ENCODE measurements at regions not wholly inside any gene's neighbourhood (a gene's known extent, or its start where the extent isn't known, plus 50 kb on each side); places are given as distances from the start of the nearest gene placed in this dataset.

DNA sequence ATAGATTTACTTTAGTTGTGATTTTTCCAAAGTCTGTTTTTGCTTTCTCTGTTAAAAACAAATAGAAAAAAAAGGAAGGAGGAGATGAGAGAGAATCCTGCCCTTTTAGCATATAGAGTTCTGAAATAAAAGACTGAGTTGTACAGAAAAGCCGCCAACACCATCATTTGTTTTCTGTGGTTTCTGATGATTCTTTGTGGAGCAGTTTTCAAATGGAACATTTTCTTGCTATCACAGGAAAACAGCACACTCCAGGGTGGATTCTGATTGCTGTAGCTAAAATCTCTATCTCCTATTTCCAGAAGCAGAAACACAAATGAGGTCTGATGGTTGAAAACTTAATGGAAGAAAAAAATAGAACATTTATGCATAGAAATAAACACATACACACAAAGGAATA is 144.6 kb upstream of the L3MBTL4 start:
- Histone ChIP-seq H3K4me1 (ENCODE audit: control insufficient read depth in 1 of 2, insufficient read depth in 2 of 2, low read length in 2 of 2) (no peaks in the 10 kb centered on the region), H3K36me3 (ENCODE audit: control insufficient read depth in 1 of 2, insufficient read depth in 2 of 2, low read length in 2 of 2) (no peaks in the 10 kb centered on the region), H3K4me3 (replicated peaks in 1 of 2; ENCODE audit: low read depth in 1 of 2, low read length in 2 of 2) (no peak overlapping the region), H3K27ac (ENCODE audit: low read depth, low read length) (no peak overlapping the region), H3K79me2 (ENCODE audit: insufficient read depth, low read length) (no peaks in the 10 kb centered on the region), H3K4me2 (ENCODE audit: low read length) (no peak overlapping the region), H3K27me3 (ENCODE audit: insufficient read depth, low read length) (no peaks in the 10 kb centered on the region), H3K9me3 (ENCODE audit: control insufficient read depth in 1 of 2, insufficient read depth in 1 of 2, low read depth in 1 of 2, low read length in 2 of 2) (peaks cover 8 to 11% of the 10 kb centered on the region in 2 experiments; a peak in 2 of 4 replicates), H2AFZ (ENCODE audit: low read depth, low read length, poor library complexity, severe bottlenecking) (no peak overlapping the region), H3K9me2 (ENCODE audit: insufficient read depth) (no peaks in the 10 kb centered on the region), H4K20me1 (ENCODE audit: insufficient read depth) (no peaks in the 10 kb centered on the region), H3K9ac (ENCODE audit: low read length) (no peak overlapping the region)
- no TSS peak for BruUV-seq (replicated peaks)
- ATAC-seq (no peak), DNase-seq (ENCODE audit: low read depth, low spot score) (no peak)
- TF ChIP-seq CBX3 (IDR thresholded peaks at IDR 0.05; ENCODE audit: low read depth) (no peak), POLR2AphosphoS5 (IDR thresholded peaks at IDR 0.05; ENCODE audit: low read depth, low read length) (no peak), YY1 (IDR thresholded peaks at IDR 0.05; ENCODE audit: extremely low read depth, insufficient replicate concordance, low read depth, low read length) (no peak), TCF7L2 (IDR thresholded peaks at IDR 0.05; ENCODE audit: borderline replicate concordance, extremely low read depth, insufficient read depth, insufficient read length) (no peak), JUND (IDR thresholded peaks at IDR 0.05) (no peak), ELF1 (IDR thresholded peaks at IDR 0.05; ENCODE audit: borderline replicate concordance, low read depth) (no peak), ZNF274 (IDR thresholded peaks at IDR 0.05; ENCODE audit: low read depth, low read length) (no peak), EZH2phosphoT487 (IDR thresholded peaks at IDR 0.05; ENCODE audit: borderline replicate concordance) (no peak), SIN3A (IDR thresholded peaks at IDR 0.05; ENCODE audit: low read depth) (no peak), RAD21 (IDR thresholded peaks at IDR 0.05; ENCODE audit: low read depth) (no peak), SRF (IDR thresholded peaks at IDR 0.05; ENCODE audit: low read depth) (no peak), EZH2 (IDR thresholded peaks at IDR 0.05) (no peak), SP1 (IDR thresholded peaks at IDR 0.05; ENCODE audit: low read depth) (no peak), POLR2A (IDR thresholded peaks at IDR 0.05; ENCODE audit: borderline replicate concordance, extremely low read depth, insufficient read depth, insufficient read length) (no peak)
- TF ChIP-seq, protein P1, sequence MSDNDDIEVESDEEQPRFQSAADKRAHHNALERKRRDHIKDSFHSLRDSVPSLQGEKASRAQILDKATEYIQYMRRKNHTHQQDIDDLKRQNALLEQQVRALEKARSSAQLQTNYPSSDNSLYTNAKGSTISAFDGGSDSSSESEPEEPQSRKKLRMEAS (IDR thresholded peaks at IDR 0.05): no peak
- TF ChIP-seq, protein P2, sequence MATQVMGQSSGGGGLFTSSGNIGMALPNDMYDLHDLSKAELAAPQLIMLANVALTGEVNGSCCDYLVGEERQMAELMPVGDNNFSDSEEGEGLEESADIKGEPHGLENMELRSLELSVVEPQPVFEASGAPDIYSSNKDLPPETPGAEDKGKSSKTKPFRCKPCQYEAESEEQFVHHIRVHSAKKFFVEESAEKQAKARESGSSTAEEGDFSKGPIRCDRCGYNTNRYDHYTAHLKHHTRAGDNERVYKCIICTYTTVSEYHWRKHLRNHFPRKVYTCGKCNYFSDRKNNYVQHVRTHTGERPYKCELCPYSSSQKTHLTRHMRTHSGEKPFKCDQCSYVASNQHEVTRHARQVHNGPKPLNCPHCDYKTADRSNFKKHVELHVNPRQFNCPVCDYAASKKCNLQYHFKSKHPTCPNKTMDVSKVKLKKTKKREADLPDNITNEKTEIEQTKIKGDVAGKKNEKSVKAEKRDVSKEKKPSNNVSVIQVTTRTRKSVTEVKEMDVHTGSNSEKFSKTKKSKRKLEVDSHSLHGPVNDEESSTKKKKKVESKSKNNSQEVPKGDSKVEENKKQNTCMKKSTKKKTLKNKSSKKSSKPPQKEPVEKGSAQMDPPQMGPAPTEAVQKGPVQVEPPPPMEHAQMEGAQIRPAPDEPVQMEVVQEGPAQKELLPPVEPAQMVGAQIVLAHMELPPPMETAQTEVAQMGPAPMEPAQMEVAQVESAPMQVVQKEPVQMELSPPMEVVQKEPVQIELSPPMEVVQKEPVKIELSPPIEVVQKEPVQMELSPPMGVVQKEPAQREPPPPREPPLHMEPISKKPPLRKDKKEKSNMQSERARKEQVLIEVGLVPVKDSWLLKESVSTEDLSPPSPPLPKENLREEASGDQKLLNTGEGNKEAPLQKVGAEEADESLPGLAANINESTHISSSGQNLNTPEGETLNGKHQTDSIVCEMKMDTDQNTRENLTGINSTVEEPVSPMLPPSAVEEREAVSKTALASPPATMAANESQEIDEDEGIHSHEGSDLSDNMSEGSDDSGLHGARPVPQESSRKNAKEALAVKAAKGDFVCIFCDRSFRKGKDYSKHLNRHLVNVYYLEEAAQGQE (IDR thresholded peaks at IDR 0.05; ENCODE audit: low read depth): no peak
- TF ChIP-seq, protein P3, sequence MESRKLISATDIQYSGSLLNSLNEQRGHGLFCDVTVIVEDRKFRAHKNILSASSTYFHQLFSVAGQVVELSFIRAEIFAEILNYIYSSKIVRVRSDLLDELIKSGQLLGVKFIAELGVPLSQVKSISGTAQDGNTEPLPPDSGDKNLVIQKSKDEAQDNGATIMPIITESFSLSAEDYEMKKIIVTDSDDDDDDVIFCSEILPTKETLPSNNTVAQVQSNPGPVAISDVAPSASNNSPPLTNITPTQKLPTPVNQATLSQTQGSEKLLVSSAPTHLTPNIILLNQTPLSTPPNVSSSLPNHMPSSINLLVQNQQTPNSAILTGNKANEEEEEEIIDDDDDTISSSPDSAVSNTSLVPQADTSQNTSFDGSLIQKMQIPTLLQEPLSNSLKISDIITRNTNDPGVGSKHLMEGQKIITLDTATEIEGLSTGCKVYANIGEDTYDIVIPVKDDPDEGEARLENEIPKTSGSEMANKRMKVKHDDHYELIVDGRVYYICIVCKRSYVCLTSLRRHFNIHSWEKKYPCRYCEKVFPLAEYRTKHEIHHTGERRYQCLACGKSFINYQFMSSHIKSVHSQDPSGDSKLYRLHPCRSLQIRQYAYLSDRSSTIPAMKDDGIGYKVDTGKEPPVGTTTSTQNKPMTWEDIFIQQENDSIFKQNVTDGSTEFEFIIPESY (IDR thresholded peaks at IDR 0.05; ENCODE audit: extremely low read depth, insufficient replicate concordance, low read length): no peak
- ChIA-PET CTCF (no interaction called here), RAD21 (ENCODE audit: low non-redundant PET in 1 of 2, low total read pairs in 2 of 2, uncharacterized antibody in 2 of 2, unreplicated experiment in 2 of 2) (no interaction called here), POLR2A (no interaction called here)
- intact Hi-C loops (cut with micrococcal nuclease): no loop called here
